ENCODE measurements at regions not wholly inside any gene's neighbourhood (a gene's known extent, or its start where the extent isn't known, plus 50 kb on each side); places are given as distances from the start of the nearest gene placed in this dataset.

DNA sequence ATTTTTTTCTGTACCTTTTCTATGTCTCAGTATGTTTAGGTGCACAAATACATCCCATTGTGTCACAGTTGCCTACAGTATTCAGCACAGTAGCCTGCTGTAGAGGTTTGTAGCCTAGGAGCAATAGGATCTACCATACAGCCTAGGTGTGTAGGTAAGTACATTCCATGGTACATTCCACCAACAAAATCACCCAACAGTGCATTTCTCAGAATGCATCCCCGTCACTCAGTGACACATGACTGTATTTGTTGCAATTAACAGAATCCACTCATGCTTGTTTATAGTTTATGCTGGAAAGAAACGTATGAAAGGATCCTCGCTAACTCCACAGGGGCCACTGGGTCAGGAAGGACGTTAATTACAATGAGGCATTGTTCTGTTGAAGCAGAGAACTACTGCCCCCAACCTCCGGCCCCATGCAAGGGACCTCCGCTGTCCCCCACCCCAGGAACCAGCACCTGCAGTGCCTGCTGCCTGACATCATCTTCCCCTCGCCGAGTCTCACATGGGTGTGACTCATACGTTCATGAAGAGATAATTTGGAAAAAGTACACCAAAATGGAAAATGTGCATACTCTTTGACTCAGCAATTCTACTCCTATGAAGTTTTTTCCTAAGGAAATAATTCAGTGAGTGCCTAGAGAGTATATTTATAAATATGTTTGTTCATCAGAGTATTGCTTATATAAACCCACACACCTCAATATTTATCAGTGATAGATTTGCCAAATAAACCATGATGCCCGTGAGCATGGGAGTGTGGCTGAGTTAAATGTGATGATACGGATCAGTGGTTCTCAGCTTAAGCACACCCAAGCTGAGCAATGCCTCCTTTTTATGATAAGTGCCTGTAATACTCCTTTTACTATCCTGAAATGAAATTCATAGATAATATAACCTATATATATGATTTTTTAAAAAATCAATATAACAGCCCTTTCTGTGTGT, 156.4 kb upstream of the ECI2 start (continued):
- TF ChIP-seq EGR1 (conservative IDR thresholded peaks at IDR 0.05): no peak
- no peak for TF ChIP-seq U2AF2 (optimal IDR thresholded peaks at IDR 0.05; ENCODE audit: low read depth, low read length)
- peak; percentile 26; the same call in 1 of the 2 replicates for TF ChIP-seq HDAC2 (IDR thresholded peaks at IDR 0.05)
- TF ChIP-seq, protein P1, sequence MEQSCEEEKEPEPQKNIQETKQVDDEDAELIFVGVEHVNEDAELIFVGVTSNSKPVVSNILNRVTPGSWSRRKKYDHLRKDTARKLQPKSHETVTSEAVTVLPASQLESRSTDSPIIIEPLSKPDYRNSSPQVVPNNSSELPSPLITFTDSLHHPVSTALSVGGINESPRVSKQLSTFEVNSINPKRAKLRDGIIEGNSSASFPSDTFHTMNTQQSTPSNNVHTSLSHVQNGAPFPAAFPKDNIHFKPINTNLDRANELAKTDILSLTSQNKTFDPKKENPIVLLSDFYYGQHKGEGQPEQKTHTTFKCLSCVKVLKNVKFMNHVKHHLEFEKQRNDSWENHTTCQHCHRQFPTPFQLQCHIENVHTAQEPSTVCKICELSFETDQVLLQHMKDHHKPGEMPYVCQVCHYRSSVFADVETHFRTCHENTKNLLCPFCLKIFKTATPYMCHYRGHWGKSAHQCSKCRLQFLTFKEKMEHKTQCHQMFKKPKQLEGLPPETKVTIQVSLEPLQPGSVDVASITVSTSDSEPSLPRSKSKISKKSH (CRISPR knock-in tag; IDR thresholded peaks at IDR 0.05): no peak
- TF ChIP-seq NCOA4 (IDR thresholded peaks at IDR 0.05; ENCODE audit: partially characterized antibody): no peak
- TF ChIP-seq, protein P2, sequence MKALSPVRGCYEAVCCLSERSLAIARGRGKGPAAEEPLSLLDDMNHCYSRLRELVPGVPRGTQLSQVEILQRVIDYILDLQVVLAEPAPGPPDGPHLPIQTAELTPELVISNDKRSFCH (CRISPR knock-in tag; IDR thresholded peaks at IDR 0.05): no peak
- TF ChIP-seq, protein P2 (tag; IDR thresholded peaks at IDR 0.05): no peak
- TF ChIP-seq, protein P3, sequence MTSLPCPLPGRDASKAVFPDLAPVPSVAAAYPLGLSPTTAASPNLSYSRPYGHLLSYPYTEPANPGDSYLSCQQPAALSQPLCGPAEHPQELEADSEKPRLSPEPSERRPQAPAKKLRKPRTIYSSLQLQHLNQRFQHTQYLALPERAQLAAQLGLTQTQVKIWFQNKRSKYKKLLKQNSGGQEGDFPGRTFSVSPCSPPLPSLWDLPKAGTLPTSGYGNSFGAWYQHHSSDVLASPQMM (CRISPR knock-in tag; IDR thresholded peaks at IDR 0.05): no peak
- TF ChIP-seq, protein P4, sequence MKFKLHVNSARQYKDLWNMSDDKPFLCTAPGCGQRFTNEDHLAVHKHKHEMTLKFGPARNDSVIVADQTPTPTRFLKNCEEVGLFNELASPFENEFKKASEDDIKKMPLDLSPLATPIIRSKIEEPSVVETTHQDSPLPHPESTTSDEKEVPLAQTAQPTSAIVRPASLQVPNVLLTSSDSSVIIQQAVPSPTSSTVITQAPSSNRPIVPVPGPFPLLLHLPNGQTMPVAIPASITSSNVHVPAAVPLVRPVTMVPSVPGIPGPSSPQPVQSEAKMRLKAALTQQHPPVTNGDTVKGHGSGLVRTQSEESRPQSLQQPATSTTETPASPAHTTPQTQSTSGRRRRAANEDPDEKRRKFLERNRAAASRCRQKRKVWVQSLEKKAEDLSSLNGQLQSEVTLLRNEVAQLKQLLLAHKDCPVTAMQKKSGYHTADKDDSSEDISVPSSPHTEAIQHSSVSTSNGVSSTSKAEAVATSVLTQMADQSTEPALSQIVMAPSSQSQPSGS (CRISPR knock-in tag; IDR thresholded peaks at IDR 0.05): no peak
- TF ChIP-seq KDM2B (CRISPR knock-in tag; IDR thresholded peaks at IDR 0.05): no peak
- no peak for TF ChIP-seq PCBP1 (IDR thresholded peaks at IDR 0.05; ENCODE audit: low read depth, low read length, poor library complexity, severe bottlenecking)
- peak; percentile 60 for TF ChIP-seq GTF2E2 (tag; IDR thresholded peaks at IDR 0.05)
- TF ChIP-seq TCF7 (IDR thresholded peaks at IDR 0.05; ENCODE audit: borderline replicate concordance): no peak
- TF ChIP-seq STAG1 (CRISPR knock-in tag; IDR thresholded peaks at IDR 0.05; ENCODE audit: borderline replicate concordance): no peak
- TF ChIP-seq, protein P5, sequence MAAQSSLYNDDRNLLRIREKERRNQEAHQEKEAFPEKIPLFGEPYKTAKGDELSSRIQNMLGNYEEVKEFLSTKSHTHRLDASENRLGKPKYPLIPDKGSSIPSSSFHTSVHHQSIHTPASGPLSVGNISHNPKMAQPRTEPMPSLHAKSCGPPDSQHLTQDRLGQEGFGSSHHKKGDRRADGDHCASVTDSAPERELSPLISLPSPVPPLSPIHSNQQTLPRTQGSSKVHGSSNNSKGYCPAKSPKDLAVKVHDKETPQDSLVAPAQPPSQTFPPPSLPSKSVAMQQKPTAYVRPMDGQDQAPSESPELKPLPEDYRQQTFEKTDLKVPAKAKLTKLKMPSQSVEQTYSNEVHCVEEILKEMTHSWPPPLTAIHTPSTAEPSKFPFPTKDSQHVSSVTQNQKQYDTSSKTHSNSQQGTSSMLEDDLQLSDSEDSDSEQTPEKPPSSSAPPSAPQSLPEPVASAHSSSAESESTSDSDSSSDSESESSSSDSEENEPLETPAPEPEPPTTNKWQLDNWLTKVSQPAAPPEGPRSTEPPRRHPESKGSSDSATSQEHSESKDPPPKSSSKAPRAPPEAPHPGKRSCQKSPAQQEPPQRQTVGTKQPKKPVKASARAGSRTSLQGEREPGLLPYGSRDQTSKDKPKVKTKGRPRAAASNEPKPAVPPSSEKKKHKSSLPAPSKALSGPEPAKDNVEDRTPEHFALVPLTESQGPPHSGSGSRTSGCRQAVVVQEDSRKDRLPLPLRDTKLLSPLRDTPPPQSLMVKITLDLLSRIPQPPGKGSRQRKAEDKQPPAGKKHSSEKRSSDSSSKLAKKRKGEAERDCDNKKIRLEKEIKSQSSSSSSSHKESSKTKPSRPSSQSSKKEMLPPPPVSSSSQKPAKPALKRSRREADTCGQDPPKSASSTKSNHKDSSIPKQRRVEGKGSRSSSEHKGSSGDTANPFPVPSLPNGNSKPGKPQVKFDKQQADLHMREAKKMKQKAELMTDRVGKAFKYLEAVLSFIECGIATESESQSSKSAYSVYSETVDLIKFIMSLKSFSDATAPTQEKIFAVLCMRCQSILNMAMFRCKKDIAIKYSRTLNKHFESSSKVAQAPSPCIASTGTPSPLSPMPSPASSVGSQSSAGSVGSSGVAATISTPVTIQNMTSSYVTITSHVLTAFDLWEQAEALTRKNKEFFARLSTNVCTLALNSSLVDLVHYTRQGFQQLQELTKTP (IDR thresholded peaks at IDR 0.05; ENCODE audit: low read depth in 1 of 2, partially characterized antibody in 2 of 2): peak in 1 of 2 experiments; percentile 97
- TF ChIP-seq, protein P6, sequence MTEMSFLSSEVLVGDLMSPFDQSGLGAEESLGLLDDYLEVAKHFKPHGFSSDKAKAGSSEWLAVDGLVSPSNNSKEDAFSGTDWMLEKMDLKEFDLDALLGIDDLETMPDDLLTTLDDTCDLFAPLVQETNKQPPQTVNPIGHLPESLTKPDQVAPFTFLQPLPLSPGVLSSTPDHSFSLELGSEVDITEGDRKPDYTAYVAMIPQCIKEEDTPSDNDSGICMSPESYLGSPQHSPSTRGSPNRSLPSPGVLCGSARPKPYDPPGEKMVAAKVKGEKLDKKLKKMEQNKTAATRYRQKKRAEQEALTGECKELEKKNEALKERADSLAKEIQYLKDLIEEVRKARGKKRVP (CRISPR knock-in tag; IDR thresholded peaks at IDR 0.05): no peak
- TF ChIP-seq ZNF263 (CRISPR knock-in tag; IDR thresholded peaks at IDR 0.05; ENCODE audit: borderline replicate concordance): no peak
- no peak for TF ChIP-seq EWSR1 (IDR thresholded peaks at IDR 0.05; ENCODE audit: borderline replicate concordance, low read depth, partially characterized antibody)

Measured in K562 (cell line).